HL-60 (cell line): ENCODE measurements at regions not wholly inside any gene's neighbourhood (a gene's known extent, or its start where the extent isn't known, plus 50 kb on each side); places are given as distances from the start of the nearest gene placed in this dataset.

Source experiments
- GABPA ChIP-seq: IDR thresholded peaks from 2 replicates; pipeline ENCODE4 v1.6.1; 2012; ENCODE audit warnings: low read depth
- POLR2AphosphoS5 ChIP-seq: IDR thresholded peaks from 2 replicates; pipeline ENCODE4 v1.6.1; 2012; ENCODE audit warnings: low read depth
- SPI1 ChIP-seq: IDR thresholded peaks from 2 replicates; pipeline ENCODE4 v1.6.1; 2012; ENCODE audit warnings: low read depth, mild to moderate bottlenecking, borderline replicate concordance
- TF ChIP-seq, protein P1 (sequence below): IDR thresholded peaks from one replicate; pipeline ENCODE4 v1.5.1; 2011; ENCODE audit warnings: low read length, control low read depth, inconsistent platforms; ENCODE audit not compliant: insufficient read depth
- TF ChIP-seq, protein P2 (sequence below): IDR thresholded peaks from 2 replicates; pipeline ENCODE4 v1.6.1; 2012; ENCODE audit warnings: low read depth; ENCODE audit not compliant: insufficient replicate concordance

DNA sequence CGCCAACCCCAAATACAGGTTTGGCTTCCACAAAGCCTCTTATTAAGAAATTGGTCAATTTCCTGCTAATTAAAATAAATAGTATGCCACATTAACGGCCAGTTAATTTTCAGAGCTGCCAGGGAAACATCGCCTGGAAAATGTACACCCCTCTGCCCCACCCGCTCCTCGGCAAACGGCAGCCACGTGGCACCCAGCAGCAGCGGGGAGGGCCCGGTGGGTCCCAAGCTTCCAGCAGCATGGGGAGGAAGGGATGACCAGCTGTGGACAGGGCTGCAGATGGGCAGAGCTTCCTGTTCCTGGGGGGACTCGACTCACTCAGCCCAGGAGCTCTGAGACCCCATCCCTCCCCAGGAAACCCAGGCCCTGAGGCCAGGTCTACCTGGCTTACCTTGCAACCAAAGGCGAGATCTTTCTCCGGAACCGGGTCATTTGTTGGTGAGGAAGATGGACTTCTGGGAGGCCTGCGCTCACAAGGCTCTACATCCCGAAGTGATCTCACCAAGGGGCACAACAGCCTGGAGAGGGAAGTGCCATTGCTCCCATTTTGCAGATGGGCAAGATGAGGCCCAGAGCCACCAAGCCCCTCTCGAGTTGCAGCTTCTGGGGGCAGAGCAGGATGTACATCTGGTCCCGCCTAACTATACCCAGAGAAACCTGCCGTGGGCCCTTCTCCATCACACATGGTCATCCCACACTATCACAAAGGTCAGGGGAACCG lies 68.3 kb downstream of the IGLL1 start:
- TF ChIP-seq, protein P1, sequence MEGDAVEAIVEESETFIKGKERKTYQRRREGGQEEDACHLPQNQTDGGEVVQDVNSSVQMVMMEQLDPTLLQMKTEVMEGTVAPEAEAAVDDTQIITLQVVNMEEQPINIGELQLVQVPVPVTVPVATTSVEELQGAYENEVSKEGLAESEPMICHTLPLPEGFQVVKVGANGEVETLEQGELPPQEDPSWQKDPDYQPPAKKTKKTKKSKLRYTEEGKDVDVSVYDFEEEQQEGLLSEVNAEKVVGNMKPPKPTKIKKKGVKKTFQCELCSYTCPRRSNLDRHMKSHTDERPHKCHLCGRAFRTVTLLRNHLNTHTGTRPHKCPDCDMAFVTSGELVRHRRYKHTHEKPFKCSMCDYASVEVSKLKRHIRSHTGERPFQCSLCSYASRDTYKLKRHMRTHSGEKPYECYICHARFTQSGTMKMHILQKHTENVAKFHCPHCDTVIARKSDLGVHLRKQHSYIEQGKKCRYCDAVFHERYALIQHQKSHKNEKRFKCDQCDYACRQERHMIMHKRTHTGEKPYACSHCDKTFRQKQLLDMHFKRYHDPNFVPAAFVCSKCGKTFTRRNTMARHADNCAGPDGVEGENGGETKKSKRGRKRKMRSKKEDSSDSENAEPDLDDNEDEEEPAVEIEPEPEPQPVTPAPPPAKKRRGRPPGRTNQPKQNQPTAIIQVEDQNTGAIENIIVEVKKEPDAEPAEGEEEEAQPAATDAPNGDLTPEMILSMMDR: no peak
- TF ChIP-seq POLR2AphosphoS5: no peak
- no peak for TF ChIP-seq GABPA
- TF ChIP-seq, protein P2, sequence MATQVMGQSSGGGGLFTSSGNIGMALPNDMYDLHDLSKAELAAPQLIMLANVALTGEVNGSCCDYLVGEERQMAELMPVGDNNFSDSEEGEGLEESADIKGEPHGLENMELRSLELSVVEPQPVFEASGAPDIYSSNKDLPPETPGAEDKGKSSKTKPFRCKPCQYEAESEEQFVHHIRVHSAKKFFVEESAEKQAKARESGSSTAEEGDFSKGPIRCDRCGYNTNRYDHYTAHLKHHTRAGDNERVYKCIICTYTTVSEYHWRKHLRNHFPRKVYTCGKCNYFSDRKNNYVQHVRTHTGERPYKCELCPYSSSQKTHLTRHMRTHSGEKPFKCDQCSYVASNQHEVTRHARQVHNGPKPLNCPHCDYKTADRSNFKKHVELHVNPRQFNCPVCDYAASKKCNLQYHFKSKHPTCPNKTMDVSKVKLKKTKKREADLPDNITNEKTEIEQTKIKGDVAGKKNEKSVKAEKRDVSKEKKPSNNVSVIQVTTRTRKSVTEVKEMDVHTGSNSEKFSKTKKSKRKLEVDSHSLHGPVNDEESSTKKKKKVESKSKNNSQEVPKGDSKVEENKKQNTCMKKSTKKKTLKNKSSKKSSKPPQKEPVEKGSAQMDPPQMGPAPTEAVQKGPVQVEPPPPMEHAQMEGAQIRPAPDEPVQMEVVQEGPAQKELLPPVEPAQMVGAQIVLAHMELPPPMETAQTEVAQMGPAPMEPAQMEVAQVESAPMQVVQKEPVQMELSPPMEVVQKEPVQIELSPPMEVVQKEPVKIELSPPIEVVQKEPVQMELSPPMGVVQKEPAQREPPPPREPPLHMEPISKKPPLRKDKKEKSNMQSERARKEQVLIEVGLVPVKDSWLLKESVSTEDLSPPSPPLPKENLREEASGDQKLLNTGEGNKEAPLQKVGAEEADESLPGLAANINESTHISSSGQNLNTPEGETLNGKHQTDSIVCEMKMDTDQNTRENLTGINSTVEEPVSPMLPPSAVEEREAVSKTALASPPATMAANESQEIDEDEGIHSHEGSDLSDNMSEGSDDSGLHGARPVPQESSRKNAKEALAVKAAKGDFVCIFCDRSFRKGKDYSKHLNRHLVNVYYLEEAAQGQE: no peak
- TF ChIP-seq SPI1: no peak
